HG02943 (cell line): ENCODE measurements at regions not wholly inside any gene's neighbourhood (a gene's known extent, or its start where the extent isn't known, plus 50 kb on each side); places are given as distances from the start of the nearest gene placed in this dataset.
"Not testable (repeated sequence)": the region's sequence is repeated elsewhere in the genome, so short reads cannot be mapped to it uniquely, and the experiment has no call there.

Experiments
- ATAC-seq: cut with Tn5 transposase; IDR thresholded peaks from one replicate; pipeline ENCODE4 v1.9.1; 2021; ENCODE audit warnings: mild to moderate bottlenecking, low read depth, moderate library complexity; ENCODE audit not compliant: unreplicated experiment

DNA sequence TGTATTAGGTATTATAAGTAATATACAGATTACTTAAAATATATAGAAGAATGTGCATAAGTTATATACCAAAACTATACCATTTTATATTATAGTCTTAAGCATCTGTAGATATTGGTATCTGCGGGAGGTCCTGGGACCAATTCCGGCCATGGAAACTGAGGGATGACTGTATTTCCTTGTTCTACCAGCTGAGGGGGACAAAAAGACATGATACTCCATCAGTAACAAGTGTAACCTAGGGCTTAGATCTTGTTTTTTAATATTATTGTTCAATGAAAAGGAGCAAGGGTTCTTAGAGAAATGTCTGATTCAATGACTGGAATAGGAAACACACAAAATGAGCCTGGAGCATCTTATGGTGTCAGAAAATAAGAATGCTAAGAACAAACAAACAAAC is 752.5 kb downstream of the CCSER2 start:
- no peak for ATAC-seq

DNA sequence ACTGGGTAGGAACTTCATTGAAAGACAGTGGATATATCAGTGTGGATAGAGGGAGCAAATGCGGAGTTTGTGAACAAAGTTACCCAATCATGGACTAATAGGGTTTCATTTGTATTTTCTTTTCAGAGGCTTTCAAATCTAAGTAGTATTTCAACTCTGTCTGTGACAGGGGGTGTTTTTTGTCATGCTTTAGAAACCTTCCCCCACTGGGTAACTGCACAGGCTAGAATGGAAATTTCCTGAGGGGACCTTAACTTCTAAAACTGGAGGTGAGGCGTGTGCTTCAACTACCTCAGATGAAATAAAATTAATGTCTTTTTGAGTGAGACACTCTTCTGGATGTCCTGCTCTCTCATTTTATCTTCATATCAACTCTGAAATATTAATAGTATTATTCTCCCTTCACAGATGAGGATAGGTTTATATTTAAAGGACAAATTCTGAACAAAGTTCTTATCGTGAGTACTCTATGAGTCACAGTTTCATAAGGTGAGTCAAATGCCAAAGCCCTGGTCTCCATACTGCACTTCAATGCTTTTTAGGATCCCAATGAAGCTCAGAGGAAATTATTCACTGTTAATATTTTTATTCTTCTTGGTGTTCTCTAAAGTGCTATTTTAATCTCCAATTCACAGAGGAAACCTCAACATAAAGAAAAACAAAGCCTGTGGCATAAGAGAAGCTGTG is 770.6 kb downstream of the CCSER2 start:
- no peak for ATAC-seq

DNA sequence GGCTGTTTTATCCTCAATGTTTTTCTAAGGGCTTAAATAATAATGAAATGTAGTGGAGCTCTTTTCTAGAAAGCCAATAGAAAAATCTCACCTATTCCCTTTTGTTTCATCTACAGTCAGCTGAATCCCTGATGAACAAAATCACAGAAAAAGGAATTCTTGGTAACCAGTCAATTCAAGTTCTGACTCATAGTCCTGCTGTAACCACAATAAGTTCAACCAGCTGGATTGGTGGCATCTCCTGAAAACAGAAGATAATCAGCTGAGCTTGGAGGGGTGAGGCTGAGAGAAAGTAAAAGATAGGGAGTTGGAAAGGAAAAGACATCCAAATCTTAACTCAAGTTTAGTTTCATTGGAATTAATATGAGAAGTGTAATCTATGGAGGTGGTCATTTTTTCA is 772.1 kb downstream of the CCSER2 start:
- no peak for ATAC-seq

DNA sequence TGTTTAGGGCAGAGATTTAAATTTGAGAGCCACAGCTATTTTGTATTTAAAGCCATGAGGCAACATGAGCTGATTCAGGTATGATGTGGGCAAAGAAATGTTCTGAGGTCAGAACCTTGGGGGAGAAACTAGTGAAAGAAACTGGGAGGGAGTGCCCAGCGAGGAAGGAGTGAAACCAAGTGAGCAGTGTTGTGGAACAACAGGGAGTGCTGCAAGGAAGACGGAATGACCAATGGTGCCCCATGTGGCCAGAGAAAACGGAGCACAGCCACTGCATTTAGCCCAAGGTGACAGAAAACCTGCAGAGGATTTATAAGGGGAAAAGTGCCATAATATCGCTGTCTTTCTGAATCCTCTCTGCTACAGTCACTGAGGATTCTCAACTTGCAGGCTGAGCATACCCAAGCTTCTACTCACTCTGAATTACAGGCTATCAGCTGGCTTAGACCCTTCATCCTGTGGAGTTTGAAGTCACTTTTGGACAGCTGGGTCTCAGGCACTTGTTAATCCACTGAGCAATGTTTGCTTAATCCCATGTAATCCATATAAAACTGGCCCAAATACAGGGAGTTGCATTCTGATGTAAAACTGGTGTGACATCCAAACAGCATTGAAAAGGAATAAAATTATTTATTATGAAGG is 777.3 kb downstream of the CCSER2 start:
- ATAC-seq: no peak

DNA sequence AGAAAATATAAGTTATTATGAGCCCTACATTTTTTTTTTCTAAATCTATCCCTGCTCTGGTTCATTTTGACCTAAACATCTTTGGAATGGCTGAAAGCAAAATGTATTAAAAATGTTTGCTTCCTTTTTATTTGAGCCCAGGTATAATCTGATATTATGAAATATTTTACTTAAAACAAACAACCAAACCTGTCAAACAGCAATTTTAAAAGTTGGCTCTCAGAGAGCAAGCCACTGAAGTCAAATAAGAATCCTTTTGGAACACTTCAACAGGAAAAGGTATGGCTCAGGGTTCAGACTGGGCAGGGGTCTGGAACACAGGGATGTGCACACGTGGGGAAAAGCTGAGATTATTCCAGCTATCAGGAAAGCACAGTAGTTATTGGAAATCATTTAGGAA is 782.9 kb downstream of the CCSER2 start:
- ATAC-seq: no peak

DNA sequence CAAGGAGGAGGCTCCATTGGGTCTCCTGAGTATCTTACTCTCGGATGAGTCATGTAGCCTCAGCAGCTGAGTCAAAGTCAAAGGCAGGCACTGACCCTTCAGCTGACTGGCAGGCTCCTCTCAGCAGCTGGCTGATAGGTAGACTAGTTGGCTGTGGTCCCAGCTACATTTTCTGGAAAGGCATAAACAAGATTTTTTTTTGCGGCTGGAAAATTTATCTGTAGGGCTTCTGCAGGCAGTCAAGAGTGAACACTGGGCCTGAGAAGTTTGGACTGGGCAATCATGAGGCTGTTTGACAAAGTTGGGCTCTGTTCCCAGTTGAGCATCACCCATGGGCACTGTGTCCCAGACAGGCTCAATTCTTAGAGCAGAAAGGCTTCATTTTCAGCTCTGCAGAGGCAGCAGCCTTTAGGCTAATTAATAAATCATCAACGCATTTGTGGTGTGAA is 796.2 kb downstream of the CCSER2 start:
- ATAC-seq: no peak

DNA sequence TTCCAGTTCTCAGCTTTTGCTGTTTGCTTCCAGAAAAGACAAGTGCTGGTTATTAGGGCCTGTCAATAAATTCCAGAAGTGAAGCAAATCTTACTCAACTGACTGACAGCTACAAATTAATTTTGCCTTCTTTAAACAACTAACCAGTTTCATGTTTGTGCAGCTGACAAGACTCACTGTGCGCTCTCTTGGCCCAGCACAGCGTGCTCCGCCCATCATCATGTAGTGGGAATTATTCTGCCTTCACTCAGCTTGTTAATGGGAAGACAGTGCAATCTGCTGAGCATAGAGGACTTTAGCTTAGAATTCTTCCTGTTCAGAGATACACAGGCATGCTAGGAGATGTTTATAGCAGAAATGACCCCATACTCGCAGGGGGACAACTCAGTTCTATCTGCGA is 808.9 kb downstream of the CCSER2 start:
- no peak for ATAC-seq

DNA sequence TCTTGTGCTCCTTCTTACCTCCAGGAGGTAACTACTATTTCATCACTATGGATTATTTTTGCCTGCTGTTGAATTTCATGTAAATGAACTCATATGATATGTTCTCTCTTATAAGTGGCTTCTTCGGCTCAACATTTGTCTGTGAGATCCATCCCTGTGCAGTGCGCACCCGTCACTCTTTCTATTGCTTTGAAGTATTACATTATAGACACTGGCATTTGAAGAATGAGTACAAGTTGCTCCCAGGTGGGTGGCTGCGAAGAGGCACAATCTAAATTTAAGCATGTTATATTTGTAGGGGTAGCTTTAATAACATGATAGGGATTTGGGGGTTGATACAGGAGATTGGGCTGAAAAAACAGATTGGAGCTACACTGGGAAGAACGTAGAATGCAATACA is 809.7 kb downstream of the CCSER2 start:
- no peak for ATAC-seq

DNA sequence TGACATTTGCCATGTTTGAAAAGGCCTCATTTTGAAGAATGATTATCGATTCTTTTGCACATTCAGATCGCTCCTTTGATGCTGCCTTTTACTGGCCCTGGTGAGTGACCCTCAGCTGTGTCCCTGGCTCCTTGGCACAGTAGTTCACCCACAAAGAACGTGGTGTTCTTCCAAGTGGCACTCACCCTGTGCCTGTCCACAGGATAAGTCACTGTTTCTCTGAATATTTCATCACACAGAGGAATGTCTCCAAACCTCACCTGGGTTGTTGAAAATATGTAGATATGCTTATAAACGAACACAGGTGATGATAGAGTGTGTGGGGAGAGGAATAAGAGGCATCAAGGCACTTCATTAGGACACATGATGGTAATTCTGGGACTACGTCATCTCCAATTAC is 810.7 kb downstream of the CCSER2 start:
- ATAC-seq: no peak

DNA sequence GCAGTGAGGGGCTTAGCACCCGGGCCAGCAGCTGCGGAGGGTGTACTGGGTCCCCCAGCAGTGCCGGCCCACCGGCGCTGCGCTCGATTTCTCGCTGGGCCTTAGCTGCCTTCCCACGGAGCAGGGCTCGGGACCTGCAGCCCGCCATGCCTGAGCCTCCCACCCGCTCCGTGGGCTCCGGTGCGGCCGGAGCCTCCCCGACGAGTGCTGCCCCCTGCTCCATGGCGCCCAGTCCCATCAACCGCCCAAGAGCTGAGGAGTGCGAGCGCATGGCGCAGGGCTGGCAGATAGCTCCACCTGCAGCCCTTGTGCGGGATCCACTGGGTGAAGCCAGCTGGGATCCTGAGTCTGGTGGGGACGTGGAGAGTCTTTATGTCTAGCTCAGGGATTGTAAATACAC is 813.1 kb downstream of the CCSER2 start:
- not testable (repeated sequence) for ATAC-seq

DNA sequence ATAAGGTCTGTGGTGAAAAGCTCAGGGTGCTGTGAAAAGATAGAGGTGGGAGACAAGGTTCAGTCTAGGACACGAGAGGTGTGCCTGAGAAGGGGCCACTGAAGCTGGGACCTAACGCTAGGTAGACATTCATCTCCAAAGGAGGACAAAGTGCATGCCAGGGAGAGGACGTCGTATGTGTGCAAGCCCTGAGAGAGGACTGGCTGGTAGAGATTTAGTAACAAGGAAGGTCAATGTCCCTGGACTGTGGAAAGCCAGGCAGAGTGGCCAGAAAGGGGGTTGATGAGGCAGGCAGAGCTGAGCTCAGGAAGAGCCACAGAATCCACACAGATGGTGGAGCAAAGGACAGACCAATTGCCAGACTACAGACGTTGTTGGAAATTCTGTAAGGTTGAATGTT is 817.6 kb downstream of the CCSER2 start:
- ATAC-seq: no peak

DNA sequence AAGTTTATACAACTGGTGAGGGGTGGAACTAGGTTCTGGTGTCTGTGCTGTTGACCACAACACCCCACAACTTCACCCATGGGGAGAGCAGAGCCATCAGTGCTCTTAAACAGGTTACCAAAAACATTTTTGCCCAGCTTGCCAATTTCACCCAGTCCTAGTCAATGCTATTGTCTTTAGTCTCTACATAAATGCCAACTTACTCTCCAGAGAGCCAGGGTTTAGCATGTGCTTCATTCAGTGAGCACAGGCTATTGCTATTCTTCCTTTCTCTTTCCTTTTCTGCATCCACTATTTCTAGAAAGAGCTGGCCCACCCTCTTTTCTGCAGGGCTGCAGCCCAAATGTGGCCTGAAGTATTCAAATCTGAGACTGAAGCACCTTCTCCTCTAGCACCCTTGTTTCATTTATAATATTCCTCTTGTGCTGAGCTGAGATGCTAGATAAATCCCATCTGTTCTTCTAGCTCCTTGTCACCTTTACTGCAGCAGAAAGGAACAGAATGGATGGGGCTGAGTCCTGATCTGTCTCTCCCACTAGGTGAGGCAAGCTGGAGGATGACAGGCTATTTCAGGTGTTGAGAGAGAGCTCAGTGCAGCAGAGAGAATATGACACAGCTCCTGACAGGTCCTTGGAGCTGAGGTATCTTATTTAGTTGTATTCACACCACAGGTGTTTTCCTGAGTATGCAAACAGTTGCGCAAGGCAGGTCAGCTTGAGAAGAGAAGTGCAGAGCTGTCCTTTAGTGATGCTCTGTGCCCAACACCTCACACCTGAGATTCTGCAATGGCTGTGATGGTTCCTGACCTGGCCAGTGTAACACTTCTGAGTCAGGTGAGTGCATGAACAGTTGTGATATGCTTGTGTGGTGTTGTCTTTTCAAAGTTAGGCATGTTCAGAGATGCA is 819.2 kb downstream of the CCSER2 start:
- no peak for ATAC-seq

DNA sequence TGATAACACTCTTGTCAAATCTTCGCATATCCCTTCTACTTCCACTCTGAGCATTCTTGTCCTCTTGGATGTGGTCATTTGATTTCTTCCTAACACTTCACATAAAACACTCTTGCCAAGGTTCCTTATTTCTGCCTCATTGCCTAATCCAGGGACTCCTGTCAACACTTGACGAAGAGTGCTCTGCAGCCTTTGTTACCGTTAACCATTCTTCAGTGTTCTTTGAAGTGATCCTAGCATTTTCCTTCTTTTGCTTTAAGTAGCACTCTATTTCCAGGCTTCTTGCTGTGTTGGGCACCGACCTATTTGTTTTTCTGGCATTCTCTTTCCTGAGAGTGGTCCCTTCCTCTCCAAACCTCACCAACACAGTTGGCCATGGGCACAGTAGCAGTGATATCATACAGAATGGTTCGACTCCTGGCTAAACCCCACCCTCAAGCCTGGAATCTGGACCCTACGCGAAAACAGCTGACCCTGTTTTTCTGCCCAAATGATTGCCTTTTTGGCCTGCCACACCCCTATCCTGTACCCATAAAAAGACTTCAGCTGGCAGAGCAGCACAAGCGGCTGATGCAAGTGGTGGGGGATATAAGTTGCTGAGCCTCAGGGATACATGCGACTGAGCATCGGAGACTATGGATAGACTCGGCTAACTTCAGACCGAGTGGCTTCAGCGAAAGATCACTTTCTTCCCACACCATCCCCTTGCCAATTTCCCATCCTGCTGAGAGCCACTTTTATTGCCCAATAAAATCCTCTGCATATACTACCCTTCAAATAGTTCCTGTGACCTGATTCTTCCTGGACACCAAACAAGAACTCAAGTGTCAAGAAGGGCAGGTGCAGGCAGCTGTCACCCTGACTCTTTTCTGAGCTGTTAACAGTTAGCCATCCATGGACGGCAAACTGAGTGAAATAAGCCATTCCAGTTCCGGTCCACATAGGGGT is 820.6 kb downstream of the CCSER2 start:
- no peak for ATAC-seq

DNA sequence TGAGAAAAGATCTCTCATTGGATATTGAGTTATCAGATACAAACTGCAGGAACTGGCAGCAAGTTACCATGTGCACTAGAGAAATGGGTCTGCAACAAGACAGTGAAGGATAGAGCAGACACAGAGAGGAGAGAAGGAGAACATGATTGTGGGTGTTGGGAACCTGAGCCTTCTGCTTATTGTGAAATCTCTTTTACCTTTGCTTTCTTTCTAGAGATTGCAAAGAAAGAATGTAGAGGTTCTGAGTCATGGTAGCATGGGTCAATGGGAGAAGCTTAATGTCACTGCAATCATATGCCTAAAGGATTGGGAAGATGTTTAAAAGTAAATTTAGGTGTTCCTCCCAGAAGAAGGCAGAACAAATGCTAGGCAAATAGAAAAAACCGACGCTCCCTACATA is 821.4 kb downstream of the CCSER2 start:
- no peak for ATAC-seq

DNA sequence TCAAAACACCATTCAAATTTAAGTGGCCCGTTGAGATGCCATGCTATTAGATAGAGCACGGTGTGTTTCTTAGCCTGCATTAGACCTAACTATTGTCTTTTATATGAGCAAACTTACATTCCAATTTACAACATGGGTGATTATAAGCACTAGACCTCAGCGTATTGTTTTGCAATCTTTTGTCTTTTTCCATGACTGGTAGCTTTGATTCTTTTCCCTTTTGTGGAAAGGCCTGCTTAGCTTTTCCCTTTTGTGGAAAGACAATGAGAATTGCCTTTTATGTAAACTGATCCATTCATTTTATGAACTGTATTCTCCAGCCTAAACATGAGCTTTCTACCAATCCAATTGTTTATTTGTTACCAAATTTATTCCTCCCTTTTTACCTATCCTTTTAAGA is 823.1 kb downstream of the CCSER2 start:
- ATAC-seq: no peak

DNA sequence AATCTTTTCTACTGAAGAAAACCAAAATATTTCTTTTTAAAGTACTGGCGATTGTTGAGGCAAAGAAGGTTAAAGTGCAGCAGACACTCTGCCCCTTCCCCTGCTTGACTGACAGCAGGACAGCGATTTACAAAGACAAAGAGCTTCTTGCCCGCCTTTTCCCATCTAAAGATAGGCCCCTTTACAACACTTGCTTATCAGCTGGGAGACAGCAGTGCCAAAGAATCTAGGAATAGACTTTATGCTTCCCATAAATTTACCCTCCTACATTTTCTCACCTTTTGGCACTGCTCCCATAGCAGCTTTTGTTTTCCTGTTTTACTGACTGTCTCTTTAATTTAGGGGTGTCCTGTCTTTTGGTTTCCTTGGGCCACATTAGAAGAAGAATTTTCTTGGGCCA is 824.1 kb downstream of the CCSER2 start:
- no peak for ATAC-seq

DNA sequence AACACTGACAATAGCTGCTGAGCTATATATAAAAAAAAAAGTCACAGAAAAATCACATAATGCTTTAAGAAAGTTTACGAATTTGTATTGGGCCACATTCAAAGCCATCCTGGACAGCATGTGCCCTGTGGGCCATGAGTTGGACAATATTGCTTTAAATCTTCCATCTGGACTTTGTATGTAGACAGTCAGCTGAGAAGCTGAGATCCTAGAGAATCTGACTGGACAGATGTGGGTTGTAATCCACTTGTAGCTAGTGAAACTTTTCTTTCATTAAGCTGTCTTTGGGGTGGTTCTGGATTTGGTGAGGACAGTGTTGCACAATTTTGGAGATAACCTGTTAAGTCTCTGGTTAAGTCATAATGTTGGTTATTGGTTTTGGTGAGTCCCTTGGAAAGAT is 824.5 kb downstream of the CCSER2 start:
- ATAC-seq: no peak

DNA sequence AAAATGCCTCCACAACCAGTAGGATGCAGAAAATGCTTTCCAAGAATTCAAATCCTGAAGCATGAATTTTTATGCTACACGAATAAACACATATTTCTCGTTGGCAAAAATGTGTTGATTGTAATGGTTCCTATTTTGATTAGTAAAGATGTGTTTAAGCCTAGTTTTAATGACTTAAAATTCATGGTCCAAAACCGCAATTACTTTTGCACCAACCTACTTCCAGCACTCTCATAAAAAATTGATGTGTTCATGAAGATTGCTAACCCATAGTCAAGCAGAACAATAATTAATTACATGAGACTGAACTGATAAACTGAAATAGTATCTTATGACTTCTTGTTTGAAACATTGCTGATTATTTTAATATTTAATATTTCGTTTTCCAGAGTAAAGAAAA is 828.8 kb downstream of the CCSER2 start:
- ATAC-seq: no peak

DNA sequence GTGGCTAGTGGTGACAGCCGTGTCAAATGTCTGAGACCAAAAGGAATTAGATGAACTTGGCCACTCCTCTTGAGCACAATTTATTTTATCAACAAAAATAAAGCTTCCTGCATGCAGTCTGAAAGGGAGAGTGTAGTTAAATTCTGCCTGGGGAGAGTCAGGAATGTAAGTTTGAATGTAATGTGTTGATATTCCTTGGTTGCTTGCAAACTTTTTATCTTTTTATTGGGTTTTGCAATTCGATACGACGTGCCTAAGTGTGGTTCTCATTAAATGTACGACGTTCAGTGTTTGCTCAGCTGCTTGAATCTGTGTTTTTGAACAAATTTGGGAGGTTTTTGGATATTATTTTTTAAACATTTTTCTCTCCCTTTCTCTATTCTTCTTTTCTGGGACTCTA is 839.9 kb downstream of the CCSER2 start:
- ATAC-seq: no peak

DNA sequence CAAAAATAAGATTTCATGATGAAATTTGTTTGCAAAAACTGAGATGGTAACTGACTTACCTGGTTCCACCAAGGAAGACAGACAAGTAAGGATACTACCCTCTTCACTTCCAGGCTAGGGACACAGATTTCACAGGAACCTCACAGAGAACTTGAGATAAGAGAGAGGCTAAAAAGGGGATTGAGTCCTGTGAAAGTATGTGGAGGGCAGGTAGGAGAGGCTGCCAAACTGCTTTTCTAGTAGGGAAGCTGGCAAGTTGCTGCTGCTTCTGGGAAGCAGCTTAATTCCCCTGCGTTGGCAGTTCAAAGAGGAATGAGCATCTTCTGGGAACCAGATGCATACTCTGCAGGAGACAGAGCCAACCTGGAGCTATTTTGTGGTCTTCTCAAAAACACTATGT is 841.6 kb downstream of the CCSER2 start:
- no peak for ATAC-seq
